Limb (tissue), 2 donors: ENCODE measurements at regions not wholly inside any gene's neighbourhood (a gene's known extent, or its start where the extent isn't known, plus 50 kb on each side); places are given as distances from the start of the nearest gene placed in this dataset.
A peak's percentile ranks its signal among the peaks of the same experiment; 100 is the strongest.
"Not testable (repeated sequence)": the region's sequence is repeated elsewhere in the genome, so short reads cannot be mapped to it uniquely, and the experiment has no call there.

Experiments used
- DNase-seq, 2 donors: peaks; one replicate each; pipeline ENCODE4 v3.0.0-alpha.2; 2016; ENCODE audit errors: extremely low spot score in 2 of 2

DNA sequence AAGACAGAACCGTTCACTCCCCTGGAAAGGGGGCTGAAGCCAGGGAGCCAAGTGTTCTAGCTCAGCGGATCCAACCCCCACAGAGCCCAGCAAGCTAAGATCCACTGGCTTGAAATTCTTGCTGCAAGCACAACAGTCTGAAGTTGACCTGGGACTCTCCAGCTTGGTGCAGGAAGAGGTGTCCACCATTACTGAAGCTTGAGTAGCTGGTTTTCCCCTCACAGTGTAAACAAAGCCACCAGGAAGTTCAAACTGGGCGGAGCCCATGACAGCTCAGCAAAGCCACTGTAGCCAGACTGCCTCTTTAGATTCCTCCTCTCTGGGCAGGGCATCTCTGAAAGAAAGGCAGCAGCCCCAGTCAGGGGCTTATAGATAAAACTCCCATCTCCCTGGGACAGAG lies 132.8 kb upstream of the SPRED1 start:
- DNase-seq: not testable (repeated sequence)

DNA sequence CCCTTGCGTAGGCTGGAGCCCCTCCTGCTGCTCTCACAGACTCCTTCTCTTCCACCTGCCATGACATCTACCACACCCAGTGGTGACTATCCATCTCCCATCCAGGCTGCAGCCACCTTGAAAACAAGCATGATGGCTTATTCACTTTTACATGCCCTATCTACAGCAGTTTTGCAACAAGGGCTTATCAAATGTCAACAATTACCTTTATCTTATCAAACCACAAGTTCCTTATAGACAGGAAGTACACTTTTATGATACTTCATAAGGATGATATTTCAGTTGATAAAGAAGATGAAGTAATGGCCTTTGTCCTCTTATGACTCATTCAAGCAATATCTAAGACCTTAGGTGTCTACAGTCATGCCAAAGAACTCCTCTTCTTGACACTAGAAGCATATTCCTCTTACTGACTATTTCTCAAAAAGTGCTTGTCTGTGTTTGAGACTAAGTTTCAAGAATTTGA lies 125.3 kb upstream of the SPRED1 start:
- no peak for DNase-seq

DNA sequence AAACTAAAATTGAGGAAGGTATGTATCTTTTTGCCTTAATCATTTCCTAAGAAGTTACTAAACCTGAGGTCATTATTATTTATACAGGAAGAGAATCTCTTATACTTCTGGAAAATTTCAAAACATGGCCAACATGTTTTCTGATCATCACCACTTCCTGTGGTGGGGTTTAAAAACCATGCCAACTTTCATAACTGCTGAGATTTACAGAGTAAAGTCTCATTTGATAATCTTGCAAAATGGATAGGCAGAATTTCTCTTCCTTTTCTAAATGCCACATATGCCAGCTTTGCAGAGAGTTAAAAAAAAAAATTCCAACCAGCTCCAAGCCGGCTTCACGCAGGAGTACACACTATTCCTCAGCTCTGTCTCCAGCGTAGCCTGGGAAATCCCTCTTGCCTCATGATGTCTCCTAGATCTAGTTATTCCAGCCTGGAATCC lies 124.3 kb upstream of the SPRED1 start:
- peak in 1 of 2 donors; percentile 16 for DNase-seq

DNA sequence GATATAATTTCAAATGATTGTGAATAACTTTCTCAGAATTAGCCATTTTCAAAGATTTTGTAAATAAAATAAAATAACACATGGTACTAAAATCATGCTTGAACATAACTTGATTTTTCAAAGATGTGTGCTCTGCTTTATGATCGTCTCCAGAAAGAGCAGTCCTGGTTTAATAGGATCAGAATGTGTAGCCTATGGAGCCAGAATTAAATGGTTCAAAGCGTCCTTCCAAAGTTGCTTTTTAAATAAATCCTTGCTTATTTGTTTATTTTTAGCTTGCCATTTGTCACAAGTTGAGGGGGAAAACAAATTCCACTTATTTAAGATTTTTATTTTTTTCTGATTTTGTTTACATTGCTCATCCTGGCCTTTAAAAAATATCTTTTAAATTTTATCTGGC lies 123.7 kb upstream of the SPRED1 start:
- DNase-seq: no peak

DNA sequence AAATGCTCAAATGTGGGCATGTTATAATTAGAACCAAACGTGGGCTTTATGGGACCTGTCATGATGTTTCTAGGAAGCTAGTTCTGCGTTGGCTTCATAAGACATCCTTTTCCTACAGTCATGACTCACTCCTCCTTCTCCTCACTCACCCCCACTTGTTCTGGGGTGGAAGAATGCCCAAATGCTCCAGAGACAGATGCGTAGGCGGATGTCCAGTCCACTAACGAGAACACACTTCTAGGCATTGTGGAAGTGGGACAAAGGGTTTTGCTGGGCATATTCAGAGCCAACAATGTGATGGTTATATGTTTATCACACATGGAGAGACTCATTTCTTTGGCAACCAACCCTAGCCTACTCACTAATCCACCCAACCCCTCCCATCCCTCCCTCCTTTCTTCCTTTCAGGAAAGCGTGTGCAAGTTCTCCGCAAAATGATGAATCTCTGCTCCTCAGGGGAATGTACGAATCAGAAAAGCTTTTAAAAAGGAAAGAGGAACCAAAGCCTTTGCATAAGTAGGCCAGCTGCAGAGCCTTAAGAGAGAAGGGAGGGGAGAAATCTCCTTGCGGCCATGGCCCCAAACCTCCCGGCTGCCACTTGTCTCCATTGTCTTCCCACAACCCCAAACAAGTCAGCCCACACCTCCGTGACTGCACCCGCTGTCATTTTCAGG lies 123.0 kb upstream of the SPRED1 start:
- peak; percentile 63 to 85 for DNase-seq

DNA sequence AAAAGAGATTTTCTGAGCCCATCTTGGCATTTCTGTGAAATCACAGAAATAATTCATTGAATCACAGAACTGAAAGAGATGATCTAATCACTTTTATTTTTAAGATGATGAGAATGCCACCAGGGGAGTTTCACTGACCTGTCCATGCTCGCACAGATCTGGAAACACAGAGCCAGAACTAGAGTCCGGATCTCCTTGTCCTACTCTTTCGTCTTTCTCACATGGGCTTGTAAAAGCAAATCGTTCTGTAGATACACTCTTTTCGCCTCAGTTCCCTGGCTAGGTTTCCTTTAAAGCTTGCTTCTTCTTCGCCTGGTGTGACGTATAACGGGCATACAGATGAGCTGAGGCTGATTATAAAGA lies 122.5 kb upstream of the SPRED1 start:
- no peak for DNase-seq

DNA sequence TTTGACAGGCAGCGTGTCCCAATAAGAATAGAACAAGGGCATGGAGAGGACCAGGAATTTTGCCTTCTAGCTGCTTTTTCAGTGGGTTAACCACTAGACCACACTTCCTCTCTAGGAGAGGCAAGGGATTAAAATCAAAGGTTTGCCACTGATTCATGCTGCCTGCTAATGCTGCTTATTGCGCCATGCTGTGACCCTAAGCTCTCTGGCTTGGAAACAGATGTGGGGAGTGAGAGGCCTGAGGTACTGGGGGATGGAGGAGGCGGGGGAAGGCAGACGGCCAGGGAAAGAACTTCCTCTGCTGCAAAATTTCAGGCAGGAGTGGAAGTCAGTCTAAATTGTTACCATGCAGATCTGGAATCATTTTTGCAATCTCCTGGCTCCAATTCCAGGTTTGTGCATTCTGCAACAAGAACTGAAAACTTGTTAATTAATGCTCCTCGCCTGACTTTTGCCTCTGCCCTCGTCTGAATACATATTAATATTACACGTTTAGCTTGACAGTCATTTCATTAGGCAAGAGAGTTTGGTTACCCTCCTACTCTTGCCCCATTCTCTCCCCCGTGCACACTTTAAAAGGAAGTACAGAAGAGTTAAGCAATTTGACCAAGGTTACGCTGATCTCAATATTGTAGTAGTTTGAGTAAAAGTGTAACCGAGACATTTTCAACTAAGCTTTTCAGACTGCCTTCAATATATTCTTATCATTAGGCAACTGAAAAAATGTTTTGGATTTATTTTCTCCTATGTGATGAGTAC lies 121.7 kb upstream of the SPRED1 start:
- DNase-seq: peak; percentile 73 to 79

DNA sequence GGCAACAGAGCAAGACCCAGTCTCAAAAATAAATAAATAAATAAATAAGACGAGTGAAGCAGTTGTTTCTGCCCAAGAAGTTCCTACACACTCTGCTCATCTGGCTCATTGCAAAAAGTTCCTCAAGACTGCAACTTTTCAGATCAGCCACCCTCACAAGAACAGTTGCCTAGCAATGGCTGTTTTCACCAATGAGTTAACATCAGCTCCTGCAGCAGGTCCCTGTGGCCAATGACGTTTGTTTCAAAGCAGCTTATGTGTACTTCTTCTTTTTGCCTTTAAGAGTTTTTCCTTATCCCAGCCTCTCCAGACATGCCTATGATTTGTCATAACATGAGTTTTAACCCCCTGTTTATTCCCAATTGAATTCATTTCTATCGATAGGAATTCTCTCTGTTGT lies 118.4 kb upstream of the SPRED1 start:
- DNase-seq: no peak

DNA sequence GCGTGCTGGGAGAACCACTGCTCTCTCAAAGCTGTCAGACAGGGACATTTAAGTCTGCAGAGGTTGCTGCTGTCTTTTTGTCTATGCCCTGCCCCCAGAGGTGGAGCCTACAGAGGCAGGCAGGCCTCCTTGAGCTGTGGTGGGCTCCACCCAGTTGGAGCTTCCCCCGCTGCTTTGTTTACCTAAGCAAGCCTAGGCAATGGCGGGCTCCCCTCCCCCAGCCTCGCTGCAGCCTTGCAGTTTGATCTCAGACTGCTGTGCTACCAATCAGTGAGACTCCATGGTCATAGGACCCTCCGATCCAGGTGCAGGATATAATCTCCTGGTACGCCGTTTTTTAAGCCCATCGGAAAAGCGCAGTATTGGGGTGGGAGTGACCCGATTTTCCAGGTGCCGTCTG lies 110.4 kb upstream of the SPRED1 start:
- DNase-seq: not testable (repeated sequence)

DNA sequence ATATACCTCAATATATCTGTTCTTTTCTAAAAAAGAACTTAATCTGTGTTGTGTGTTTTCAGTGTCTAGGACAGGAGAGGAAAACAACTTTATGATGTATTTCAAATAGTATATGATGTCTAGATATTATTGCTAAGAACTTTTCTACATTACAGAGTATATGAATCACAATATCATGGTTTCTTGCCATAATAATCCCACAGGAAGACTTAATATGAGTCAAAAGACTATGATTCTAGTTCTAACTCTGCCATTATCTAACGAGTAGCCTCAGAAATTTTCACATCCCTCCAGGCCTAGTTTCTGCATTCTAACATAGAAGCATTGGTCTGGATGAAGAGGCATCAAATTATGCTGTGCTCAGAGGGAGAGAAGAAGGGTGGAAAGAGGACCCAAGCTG lies 107.7 kb upstream of the SPRED1 start:
- DNase-seq: no peak

DNA sequence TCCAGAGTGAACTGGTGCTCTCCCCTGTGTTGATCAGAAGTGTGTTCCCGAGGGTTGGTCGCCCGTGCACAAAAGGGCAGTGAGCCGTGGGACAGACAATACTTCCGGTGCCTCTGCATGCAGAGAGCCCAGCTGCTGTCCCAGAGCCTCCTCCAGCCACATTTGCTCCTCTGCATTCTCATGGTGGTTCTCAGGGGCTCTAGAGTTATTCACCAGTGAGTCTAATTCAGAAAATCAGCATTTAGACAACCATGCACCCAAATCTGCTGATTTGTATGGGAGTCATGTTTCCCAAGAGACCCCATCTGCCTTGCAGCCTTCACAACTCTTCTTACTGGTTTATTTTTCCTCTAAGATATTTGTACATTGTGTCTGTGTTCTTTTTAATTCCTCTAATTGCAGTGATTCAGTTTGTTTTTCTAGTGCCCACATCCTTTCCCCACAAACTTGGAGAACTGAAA lies 107.0 kb upstream of the SPRED1 start:
- DNase-seq: no peak

DNA sequence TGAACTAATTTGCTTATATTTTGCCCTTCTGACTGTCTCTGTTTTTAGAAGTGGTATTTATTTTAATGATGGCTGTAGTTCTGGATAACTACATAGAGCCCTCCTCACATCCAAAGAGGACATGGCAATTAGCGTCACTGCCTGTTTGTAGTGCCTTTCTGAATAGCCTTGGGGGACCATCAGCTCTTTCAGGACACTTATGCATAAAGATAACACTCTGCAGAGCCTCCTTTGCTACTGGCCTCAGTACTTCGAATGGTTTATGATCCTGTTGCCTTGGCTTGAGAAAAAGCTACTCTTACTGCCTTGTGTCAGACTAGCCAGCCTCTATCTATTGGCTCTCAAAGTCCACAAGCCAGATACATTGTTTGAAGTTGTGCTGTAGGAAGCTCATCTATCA lies 105.4 kb upstream of the SPRED1 start:
- no peak for DNase-seq

DNA sequence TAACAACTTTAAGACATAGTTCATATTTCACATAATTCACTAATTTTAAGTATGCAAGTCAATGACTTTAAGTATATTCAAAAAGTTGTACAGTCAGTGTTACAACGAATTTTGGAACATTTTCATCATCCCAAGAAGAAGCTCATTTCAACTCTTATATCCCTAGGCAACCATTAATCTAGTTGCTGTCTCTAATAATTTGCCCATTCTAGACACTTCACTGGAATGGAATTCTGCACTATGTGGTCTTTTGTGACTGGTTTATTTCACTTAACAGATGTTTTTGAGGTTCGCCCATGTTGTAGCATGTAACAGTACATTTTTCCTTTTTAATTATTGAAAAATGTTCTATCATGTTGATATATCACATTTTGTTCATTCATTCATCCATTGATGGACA lies 104.2 kb upstream of the SPRED1 start:
- DNase-seq: no peak

DNA sequence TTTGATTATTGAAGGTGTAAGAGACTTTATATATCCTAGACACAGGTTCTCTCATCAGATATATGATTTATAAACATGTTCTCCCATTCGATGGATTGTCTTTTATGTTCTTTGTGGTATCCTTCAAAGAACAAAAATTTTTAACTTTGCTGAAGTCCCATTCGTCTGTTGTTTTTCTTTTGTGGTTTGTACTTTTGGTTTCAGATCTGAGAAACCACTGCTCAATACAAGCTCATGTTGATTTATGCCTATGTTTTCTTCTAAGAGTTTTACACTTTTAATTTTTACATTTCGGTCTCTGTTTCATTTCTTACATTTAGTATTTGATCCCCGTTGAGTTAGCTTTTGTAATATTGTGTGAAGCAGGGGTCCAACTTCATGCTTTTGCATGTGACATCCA lies 103.3 kb upstream of the SPRED1 start:
- DNase-seq: no peak

DNA sequence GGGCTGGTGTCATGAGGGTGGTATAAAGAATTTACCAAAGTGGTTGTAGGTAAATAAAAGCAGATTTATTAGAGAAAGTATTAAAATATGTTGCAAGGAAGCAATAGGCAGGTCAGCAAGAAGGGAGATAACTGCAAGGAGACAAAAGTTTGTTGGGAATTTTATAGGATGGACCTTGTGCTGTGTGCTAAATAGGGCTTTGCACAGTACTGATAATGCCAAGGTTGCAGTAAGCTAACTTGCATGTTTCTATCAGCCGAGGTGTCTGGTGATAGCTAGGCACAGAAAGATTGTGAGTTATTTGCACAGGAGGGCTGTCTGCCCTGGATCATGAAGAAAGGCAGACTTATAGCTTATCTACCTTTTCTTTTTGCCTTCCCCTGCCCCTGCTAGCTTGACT lies 102.5 kb upstream of the SPRED1 start:
- DNase-seq: no peak

DNA sequence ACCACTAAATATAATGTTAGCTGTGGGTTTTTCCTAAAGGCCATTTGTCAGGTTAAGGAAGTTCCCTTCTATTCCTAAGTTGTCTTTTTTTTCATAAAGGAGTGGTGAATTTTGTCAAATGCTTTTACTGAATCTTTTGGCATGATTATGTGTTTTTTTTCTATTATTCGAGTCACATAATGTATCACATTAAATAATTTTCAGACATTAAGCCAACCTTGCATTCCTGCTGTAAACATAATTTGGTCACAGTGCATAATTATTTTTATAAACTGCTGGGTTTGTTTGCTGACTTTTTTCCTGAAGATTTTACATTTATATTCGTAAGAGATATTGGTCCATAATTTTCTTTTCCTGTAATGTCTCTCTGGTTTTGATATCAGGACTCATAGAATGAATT lies 101.8 kb upstream of the SPRED1 start:
- no peak for DNase-seq

DNA sequence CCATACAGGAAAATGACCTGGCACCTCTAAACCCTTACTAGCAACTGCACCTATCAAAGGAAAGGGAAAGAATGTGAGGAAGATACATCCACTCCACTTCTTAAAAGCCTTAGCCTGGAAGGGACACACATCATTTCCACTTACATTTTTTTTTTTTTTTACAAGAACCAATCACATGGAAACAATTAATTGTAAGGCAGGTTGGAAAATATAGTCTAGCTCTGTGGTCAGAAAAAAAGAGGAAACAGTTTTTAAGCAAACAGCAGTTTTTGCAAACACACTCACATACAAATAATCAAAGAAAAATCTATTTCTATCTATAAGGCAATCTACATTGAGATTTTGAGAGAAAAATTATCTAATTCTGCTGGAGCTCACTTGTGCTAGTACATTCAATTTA lies 98.9 kb upstream of the SPRED1 start:
- no peak for DNase-seq

DNA sequence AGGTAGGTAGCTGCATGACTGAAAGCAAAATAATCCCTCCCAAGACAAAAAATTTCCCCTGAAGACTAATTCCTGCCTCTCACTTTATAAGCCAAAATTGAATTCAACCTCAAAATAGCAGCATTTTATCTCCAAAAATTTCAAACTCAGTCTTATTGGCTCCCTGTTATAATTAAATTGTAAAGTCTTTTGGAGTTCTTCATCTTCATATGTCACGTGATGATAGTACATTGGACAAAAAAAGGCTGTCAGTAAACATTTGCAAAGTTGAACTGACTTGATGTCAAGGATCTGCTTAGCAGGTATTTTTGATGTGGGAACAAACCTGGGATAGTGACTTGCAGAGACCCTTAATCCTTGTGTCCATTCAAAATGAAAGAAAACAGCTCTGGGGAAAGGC lies 98.4 kb upstream of the SPRED1 start:
- DNase-seq: no peak

DNA sequence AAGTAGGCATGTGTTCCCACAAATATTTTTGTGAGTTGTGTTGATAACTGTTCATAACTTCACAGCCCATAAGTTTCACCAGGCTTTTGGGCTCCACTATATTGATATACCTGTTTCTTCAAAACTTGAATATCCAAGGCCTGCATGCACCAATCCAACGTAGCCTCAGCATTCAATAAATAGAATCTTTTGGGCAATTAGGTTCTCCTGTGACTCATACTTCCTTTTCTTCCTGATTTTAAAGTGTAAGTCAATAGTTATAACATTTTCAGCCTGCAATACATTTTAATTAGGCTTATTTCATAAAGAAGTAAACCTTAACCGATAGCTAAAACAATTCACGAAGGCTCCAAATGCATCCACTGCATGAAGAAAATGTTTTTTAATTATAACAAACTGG lies 97.8 kb upstream of the SPRED1 start:
- DNase-seq: no peak

DNA sequence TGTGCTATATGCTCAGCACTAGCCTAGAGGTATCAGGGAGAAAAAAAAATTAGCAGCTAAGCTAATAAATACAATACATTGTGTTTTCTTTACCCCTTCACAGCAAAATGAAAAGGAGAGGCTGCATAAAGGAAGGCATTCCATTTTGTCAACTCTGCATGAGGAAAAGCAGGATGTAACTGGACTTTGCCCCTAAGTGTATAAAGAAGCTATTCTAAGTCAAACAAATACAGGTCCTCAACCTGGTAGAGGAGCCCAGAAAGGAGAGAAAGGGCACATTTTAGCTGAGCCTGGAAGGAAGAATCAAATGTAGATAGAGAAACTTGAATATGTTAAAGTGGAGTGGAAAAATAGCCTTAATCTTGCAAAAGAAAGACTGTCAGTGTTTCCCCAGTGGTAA lies 89.0 kb upstream of the SPRED1 start:
- no peak for DNase-seq

DNA sequence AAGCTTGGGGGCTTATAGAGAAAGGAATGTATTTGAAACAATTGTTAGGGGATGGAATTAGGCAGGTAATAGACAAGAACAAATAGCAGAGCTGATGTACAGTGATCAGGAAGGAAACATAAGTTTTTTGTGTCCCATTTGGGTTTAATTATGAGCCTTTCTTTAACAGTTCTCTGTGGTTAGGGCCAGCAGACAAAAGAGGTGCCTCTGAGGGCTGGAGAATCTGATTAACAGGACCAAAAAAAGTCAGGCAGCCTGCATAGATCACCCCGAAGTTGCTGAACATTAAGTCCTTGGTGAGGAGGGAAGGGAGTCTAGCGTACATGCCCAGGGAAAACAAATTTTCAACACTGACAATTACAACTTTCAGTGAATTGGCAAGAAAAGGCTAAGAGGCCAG lies 88.6 kb upstream of the SPRED1 start:
- no peak for DNase-seq

DNA sequence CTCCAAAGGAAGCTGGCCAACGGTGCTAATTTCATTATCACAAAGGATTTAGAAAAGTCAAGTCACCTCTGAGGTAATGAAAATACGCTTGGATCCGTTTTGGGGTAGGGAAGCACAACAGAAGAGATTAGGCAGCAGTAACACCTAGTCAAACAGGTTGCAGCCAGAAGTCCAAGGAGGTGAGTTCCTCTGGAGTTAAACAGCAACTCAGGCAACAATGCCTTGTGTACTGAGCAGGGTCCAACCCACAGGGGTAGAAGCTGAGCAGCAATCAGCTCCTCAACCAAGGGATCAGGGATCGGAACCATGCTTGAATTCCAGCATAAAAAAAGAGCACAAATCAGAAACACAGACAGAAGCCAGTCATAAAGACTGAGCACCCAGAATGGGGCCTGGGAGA lies 88.1 kb upstream of the SPRED1 start:
- no peak for DNase-seq

DNA sequence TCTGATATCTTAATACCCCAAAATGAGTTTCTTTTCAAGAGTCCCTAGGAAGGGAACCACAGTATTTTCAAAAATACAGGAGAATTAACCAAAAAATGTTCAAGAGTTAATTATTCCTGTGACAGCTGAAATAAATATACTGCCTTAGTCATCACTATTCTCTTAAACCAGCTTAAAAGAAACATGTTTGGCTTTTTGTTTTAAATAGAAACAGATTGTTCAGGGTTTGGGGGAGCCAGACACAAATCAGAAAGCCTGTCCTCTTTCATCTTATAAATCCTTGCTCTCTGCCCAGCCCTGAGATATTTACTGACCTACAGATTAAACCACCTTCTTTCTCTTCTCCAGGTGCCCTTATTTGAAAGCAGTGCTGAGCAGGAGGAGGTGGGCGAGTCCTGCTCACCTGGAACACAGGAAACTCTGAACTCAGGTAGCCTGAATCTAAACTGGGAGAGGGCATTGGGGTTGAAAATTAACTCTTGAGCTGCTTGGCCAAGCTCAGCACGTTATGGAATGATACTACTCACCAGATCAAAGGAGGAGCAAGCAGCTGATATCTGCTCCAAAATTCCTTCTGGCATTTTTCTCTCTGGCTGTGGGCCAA lies 84.1 kb upstream of the SPRED1 start:
- no peak for DNase-seq
